ENCODE measurements at regions not wholly inside any gene's neighbourhood (a gene's known extent, or its start where the extent isn't known, plus 50 kb on each side); places are given as distances from the start of the nearest gene placed in this dataset.

DNA sequence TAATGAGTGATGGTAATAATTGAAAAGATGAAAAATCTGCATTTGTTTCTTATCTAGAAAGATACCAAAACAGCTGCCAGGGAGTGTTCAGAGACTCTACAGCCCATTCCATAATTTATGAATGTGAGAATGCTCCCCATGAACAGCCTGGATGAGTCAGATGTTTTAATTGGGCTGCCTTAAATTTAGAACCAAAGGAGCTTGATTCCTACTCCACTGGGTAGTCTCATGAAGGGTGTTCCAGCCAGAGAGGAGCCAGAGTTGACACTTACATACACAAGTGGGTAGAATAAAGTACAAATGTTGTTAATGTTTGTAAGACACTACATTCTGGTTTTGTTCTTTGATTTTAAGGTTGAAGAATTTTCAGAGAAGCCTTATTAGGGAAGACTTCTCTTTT, 123.2 kb upstream of the PRNP start:
- H3K9ac ChIP-seq (ENCODE audit: low read length), result no peak overlapping the region
- no peaks in the 10 kb centered on the region for H3K9me3 ChIP-seq (ENCODE audit: low read length)
- H3K79me2 ChIP-seq (ENCODE audit: low read length), result no peaks in the 10 kb centered on the region
- H3K36me3 ChIP-seq (ENCODE audit: insufficient read depth, low read length), result no peaks in the 10 kb centered on the region
- no peak overlapping the region for H3K4me2 ChIP-seq (ENCODE audit: low read depth, low read length, poor library complexity, severe bottlenecking)
- H2AFZ ChIP-seq (ENCODE audit: low read length), result no peak overlapping the region
- H4K20me1 ChIP-seq (ENCODE audit: insufficient read depth, low read depth, low read length), result no peaks in the 10 kb centered on the region
- H3K27me3 ChIP-seq (ENCODE audit: low read length), result no peaks in the 10 kb centered on the region
- no peak for DNase-seq
- H3K4me1 ChIP-seq (ENCODE audit: low read length), result no peaks in the 10 kb centered on the region
- H3K27ac ChIP-seq (ENCODE audit: low read length), result no peak overlapping the region
- no peak overlapping the region for H3K4me3 ChIP-seq (ENCODE audit: low read length)
- H3K9me2 ChIP-seq (replicated peaks; ENCODE audit: insufficient read depth, low read length), result no peaks in the 10 kb centered on the region

DNA sequence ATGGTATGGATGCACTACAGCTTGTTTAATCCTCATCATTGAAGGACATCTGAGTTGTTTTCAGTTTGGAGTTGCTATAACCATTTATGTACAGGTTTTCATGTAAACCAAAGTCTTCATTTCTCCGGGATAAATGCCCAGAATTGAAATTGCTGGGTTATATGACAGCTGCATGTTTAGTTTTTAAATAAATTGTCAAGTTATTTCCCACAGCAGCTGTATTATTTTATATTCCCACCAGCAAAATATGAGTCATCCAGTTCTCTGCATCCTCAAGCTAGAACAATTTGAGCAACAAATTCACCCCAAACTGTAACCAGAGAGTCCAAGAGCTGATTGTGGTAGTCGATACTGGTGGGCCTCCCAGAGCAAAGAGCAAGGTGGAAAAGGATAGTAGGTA, 125.6 kb upstream of the PRNP start:
- Histone ChIP-seq H3K4me1 (ENCODE audit: low read length) (no peaks in the 10 kb centered on the region), H3K9me2 (replicated peaks; ENCODE audit: insufficient read depth, low read length) (no peaks in the 10 kb centered on the region), H3K36me3 (ENCODE audit: insufficient read depth, low read length) (no peaks in the 10 kb centered on the region), H3K27me3 (ENCODE audit: low read length) (no peaks in the 10 kb centered on the region), H3K27ac (ENCODE audit: low read length) (no peak overlapping the region), H3K4me3 (ENCODE audit: low read length) (no peak overlapping the region), H3K79me2 (ENCODE audit: low read length) (no peaks in the 10 kb centered on the region), H3K4me2 (ENCODE audit: low read depth, low read length, poor library complexity, severe bottlenecking) (no peak overlapping the region), H2AFZ (ENCODE audit: low read length) (no peak overlapping the region), H3K9me3 (ENCODE audit: low read length) (no peaks in the 10 kb centered on the region), H4K20me1 (ENCODE audit: insufficient read depth, low read depth, low read length) (no peaks in the 10 kb centered on the region), H3K9ac (ENCODE audit: low read length) (no peak overlapping the region)
- DNase-seq, result no peak

DNA sequence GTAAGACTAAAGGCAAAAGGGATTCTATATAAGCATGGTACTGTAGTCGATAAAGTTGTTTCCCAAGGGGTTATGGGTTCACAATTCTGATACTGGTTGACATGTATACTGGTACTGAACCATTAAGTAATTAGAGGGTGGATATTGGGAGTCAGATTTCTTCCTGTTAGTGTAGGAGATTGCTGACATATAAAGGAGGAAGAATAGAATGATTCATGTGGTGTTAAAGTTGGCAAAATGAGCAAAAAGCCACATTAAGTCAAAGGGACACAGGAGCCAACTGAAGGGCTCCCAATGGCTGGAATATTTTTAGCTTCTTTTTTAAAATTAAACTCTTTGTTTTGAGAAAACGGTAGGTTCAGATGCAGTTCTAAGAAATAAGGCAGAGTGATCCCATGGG, 126.3 kb upstream of the PRNP start:
- Histone ChIP-seq H3K9me3 (ENCODE audit: low read length) (no peaks in the 10 kb centered on the region), H3K27me3 (ENCODE audit: low read length) (no peaks in the 10 kb centered on the region), H3K79me2 (ENCODE audit: low read length) (no peaks in the 10 kb centered on the region), H4K20me1 (ENCODE audit: insufficient read depth, low read depth, low read length) (no peaks in the 10 kb centered on the region), H3K9ac (ENCODE audit: low read length) (no peak overlapping the region), H3K4me1 (ENCODE audit: low read length) (no peaks in the 10 kb centered on the region), H3K36me3 (ENCODE audit: insufficient read depth, low read length) (no peaks in the 10 kb centered on the region), H2AFZ (ENCODE audit: low read length) (no peak overlapping the region), H3K27ac (ENCODE audit: low read length) (no peak overlapping the region), H3K4me2 (ENCODE audit: low read depth, low read length, poor library complexity, severe bottlenecking) (no peak overlapping the region), H3K4me3 (ENCODE audit: low read length) (no peak overlapping the region), H3K9me2 (replicated peaks; ENCODE audit: insufficient read depth, low read length) (no peaks in the 10 kb centered on the region)
- DNase-seq, result no peak

DNA sequence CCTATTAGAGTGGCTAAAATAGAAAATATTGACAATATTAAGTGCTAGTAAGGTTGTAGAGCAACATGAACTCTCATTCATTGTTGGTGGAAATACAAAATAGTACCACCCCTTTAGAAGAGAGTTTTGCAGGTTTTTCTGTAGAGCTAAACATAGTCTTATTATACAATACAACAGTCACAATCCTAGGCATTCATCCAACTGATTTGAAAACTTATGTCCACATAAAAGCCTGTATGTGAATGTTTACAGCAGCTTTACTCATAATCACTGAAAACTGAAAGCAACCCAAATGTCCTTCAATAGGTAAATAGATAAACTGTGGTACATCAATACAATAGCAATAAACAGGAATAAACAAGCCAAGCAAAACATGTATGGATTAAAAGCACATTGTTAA, 127.2 kb upstream of the PRNP start:
- H3K27ac ChIP-seq (ENCODE audit: low read length), result no peak overlapping the region
- H3K4me3 ChIP-seq (ENCODE audit: low read length), result no peak overlapping the region
- no peaks in the 10 kb centered on the region for H3K9me2 ChIP-seq (replicated peaks; ENCODE audit: insufficient read depth, low read length)
- H3K4me2 ChIP-seq (ENCODE audit: low read depth, low read length, poor library complexity, severe bottlenecking), result no peak overlapping the region
- H4K20me1 ChIP-seq (ENCODE audit: insufficient read depth, low read depth, low read length), result no peaks in the 10 kb centered on the region
- no peak overlapping the region for H2AFZ ChIP-seq (ENCODE audit: low read length)
- H3K9me3 ChIP-seq (ENCODE audit: low read length), result no peaks in the 10 kb centered on the region
- no peak for DNase-seq
- no peak overlapping the region for H3K9ac ChIP-seq (ENCODE audit: low read length)
- no peaks in the 10 kb centered on the region for H3K27me3 ChIP-seq (ENCODE audit: low read length)
- H3K36me3 ChIP-seq (ENCODE audit: insufficient read depth, low read length), result no peaks in the 10 kb centered on the region
- H3K4me1 ChIP-seq (ENCODE audit: low read length), result no peaks in the 10 kb centered on the region
- H3K79me2 ChIP-seq (ENCODE audit: low read length), result no peaks in the 10 kb centered on the region

DNA sequence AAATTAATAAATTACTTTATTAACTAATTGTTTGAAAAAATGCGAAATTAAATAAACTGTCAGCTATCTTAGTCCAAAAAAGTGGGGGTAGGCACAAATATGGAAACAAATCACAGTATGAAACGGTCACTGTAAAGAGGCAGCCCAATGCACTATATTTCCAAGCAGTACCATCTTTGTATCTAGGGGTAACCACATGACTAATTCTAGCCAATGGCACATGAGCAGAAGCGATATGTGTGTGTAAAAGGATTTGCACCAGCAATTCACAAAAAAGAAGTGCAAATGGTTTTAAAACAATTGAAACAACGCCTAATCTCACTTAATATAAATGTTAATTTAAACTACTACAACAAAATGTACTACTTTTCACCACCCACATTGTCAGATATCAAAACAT, 129.5 kb upstream of the PRNP start:
- no peak for DNase-seq
- no peak overlapping the region for H3K9ac ChIP-seq (ENCODE audit: low read length)
- no peak overlapping the region for H3K27ac ChIP-seq (ENCODE audit: low read length)
- no peak overlapping the region for H2AFZ ChIP-seq (ENCODE audit: low read length)
- H4K20me1 ChIP-seq (ENCODE audit: insufficient read depth, low read depth, low read length), result no peaks in the 10 kb centered on the region
- H3K36me3 ChIP-seq (ENCODE audit: insufficient read depth, low read length), result no peaks in the 10 kb centered on the region
- no peak overlapping the region for H3K4me3 ChIP-seq (ENCODE audit: low read length)
- H3K27me3 ChIP-seq (ENCODE audit: low read length), result no peaks in the 10 kb centered on the region
- H3K9me2 ChIP-seq (replicated peaks; ENCODE audit: insufficient read depth, low read length), result no peaks in the 10 kb centered on the region
- H3K9me3 ChIP-seq (ENCODE audit: low read length), result no peaks in the 10 kb centered on the region
- no peaks in the 10 kb centered on the region for H3K79me2 ChIP-seq (ENCODE audit: low read length)
- no peaks in the 10 kb centered on the region for H3K4me1 ChIP-seq (ENCODE audit: low read length)
- H3K4me2 ChIP-seq (ENCODE audit: low read depth, low read length, poor library complexity, severe bottlenecking), result no peak overlapping the region

DNA sequence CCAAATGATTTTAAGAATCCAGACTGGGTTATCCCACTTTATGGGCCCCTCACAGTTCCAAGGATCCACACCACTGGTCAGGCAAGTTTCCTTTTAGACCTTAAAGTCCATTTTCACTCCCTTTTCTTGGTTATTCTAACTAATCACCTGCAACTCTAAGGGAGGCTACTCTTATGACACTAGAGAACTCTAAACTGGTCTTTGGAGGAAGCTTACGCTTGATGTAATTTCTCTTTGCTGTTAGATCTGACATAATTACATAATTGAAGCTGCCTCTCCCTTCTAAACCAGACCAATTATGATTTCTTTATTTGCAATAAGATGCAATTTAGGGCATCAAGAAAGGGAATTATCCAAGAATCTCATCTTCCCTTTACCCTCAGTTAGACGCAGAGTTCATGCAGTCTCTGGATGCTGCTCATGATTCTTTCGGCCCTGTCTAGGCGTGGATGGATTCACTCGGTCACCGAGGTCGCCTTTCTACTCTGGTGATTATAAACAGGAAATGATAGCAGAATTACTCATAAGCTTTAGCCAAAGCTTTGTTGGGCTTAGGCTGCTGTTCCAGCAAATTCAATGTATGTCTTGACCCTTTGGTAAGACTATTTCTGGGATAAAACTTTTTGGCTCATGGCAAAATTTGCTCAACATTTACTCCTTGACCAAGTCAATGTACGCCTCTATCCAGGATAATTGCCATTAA, 130.9 kb upstream of the PRNP start:
- Histone ChIP-seq H3K4me1 (ENCODE audit: low read length) (no peaks in the 10 kb centered on the region), H3K79me2 (ENCODE audit: low read length) (no peaks in the 10 kb centered on the region), H3K9me3 (ENCODE audit: low read length) (no peaks in the 10 kb centered on the region), H3K9me2 (replicated peaks; ENCODE audit: insufficient read depth, low read length) (no peaks in the 10 kb centered on the region), H3K4me3 (ENCODE audit: low read length) (no peak overlapping the region), H3K9ac (ENCODE audit: low read length) (no peak overlapping the region), H2AFZ (ENCODE audit: low read length) (no peak overlapping the region), H3K27me3 (ENCODE audit: low read length) (no peaks in the 10 kb centered on the region), H4K20me1 (ENCODE audit: insufficient read depth, low read depth, low read length) (no peaks in the 10 kb centered on the region), H3K4me2 (ENCODE audit: low read depth, low read length, poor library complexity, severe bottlenecking) (no peak overlapping the region), H3K36me3 (ENCODE audit: insufficient read depth, low read length) (no peaks in the 10 kb centered on the region), H3K27ac (ENCODE audit: low read length) (no peak overlapping the region)
- DNase-seq, result no peak

DNA sequence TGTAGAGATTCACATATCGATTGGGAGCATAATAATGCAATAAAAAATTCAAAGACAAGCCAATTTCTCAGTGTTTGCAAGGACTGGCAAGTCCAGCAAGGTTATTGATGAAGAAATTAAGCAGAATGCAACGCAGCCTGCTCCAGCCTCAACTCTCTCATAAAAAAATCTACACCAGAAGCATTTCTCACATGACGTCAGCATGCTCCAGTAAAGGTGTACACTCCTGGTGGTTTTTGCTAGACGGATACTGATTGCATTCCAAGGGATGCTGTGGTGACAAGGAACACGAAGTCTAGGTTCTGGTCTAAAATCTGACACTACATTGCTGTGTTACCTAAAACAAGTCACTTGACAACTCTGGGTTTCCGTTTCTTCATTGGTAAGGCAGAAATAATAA, 131.9 kb upstream of the PRNP start:
- Histone ChIP-seq H3K9me2 (replicated peaks; ENCODE audit: insufficient read depth, low read length) (no peaks in the 10 kb centered on the region), H3K27me3 (ENCODE audit: low read length) (no peaks in the 10 kb centered on the region), H3K4me2 (ENCODE audit: low read depth, low read length, poor library complexity, severe bottlenecking) (no peak overlapping the region), H3K4me1 (ENCODE audit: low read length) (no peaks in the 10 kb centered on the region), H3K9me3 (ENCODE audit: low read length) (no peaks in the 10 kb centered on the region), H3K27ac (ENCODE audit: low read length) (no peak overlapping the region), H4K20me1 (ENCODE audit: insufficient read depth, low read depth, low read length) (no peaks in the 10 kb centered on the region), H3K36me3 (ENCODE audit: insufficient read depth, low read length) (no peaks in the 10 kb centered on the region), H3K4me3 (ENCODE audit: low read length) (no peak overlapping the region), H3K9ac (ENCODE audit: low read length) (no peak overlapping the region), H2AFZ (ENCODE audit: low read length) (no peak overlapping the region), H3K79me2 (ENCODE audit: low read length) (no peaks in the 10 kb centered on the region)
- no peak for DNase-seq

DNA sequence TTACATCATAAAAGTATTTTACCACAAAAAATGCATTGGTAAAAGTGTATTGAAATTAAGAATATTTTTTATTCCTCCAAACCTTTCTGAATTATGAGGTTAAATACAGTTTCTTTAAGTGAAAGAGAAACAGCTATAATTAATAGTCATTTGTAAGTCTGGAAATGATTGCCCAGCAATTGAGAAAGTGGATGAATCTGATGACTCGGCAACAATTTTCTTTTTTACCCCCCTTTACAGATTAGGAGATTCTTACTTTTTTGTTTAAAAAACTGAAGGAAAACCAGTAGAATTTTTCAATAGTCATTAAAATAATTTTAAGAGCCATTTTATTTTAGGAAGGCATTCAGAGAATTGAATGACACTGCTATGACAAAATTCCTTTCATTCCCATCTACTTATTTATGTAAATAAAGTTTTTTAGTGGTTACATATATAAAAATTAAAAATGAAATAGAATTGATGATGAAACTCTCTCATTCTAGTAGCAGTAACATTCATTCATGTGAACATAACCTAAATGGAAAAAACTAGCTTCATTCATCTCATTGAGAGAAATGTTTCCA, 134.1 kb upstream of the PRNP start:
- Histone ChIP-seq H3K27ac (ENCODE audit: low read length) (no peak overlapping the region), H3K9me3 (ENCODE audit: low read length) (no peaks in the 10 kb centered on the region), H3K4me2 (ENCODE audit: low read depth, low read length, poor library complexity, severe bottlenecking) (no peak overlapping the region), H2AFZ (ENCODE audit: low read length) (no peak overlapping the region), H4K20me1 (ENCODE audit: insufficient read depth, low read depth, low read length) (no peaks in the 10 kb centered on the region), H3K79me2 (ENCODE audit: low read length) (no peaks in the 10 kb centered on the region), H3K4me1 (ENCODE audit: low read length) (no peaks in the 10 kb centered on the region), H3K9me2 (replicated peaks; ENCODE audit: insufficient read depth, low read length) (no peaks in the 10 kb centered on the region), H3K36me3 (ENCODE audit: insufficient read depth, low read length) (no peaks in the 10 kb centered on the region), H3K27me3 (ENCODE audit: low read length) (no peaks in the 10 kb centered on the region), H3K9ac (ENCODE audit: low read length) (no peak overlapping the region), H3K4me3 (ENCODE audit: low read length) (no peak overlapping the region)
- no peak for DNase-seq
